Fibroblast of skin of left quadriceps (primary cell): ENCODE measurements at regions not wholly inside any gene's neighbourhood (a gene's known extent, or its start where the extent isn't known, plus 50 kb on each side); places are given as distances from the start of the nearest gene placed in this dataset.
"Not testable (repeated sequence)": the region's sequence is repeated elsewhere in the genome, so short reads cannot be mapped to it uniquely, and the experiment has no call there.

Experiments used
- DNase-seq, 2 experiments: peaks; one replicate each; pipeline ENCODE4 v3.0.0-alpha.2; 2013; ENCODE audit warnings: low read depth in 2 of 2

DNA sequence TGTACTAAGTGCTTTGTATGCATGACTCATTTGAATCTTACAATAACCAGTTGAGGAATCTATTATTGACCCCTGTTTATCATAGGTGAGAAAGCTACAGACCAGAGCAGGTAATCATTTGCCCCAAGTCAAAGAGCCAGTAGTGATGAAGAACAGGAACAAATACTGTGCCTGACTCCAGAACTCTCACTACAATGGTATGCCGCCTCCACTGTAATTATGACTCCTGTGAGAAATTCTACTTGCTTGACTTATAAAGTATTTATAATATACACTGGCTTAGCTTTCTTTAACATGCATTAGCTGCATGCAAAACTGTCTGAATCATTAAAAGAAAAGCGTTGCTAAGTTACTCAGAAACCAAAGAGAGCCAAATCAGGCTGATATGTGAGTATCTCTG is 92.6 kb downstream of the ZNF281 start:
- peak; percentile 63 to 65 for DNase-seq

DNA sequence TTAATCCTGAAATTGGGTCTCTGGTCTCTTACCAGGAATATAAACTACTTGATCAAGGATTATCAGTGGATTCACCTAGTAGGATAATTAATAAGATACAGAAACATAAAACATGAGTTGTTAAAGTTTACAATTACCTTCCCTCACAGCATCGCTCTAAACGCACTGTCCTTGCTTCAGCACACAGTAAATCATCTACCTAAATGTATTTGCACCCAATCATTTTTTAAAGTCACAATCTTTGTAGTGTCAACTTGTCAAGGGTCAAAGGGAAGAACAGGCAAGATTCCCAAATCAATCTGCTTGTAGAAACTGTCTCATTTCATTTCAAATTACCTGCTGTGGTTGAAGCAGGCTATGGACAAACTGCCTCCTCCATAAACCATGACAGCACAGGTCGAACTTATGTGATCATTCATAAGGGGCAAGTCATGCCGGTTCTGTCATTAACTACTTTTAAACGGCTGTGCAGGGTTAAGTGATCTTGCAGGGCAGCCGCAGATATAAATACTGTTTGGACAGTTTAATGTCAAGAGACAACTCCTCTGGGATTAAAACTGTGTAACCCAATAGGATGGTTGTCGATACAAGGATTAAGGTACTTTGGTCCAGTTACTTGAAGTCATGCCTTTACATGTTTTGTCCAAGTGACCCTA is 93.6 kb downstream of the ZNF281 start:
- DNase-seq: no peak

DNA sequence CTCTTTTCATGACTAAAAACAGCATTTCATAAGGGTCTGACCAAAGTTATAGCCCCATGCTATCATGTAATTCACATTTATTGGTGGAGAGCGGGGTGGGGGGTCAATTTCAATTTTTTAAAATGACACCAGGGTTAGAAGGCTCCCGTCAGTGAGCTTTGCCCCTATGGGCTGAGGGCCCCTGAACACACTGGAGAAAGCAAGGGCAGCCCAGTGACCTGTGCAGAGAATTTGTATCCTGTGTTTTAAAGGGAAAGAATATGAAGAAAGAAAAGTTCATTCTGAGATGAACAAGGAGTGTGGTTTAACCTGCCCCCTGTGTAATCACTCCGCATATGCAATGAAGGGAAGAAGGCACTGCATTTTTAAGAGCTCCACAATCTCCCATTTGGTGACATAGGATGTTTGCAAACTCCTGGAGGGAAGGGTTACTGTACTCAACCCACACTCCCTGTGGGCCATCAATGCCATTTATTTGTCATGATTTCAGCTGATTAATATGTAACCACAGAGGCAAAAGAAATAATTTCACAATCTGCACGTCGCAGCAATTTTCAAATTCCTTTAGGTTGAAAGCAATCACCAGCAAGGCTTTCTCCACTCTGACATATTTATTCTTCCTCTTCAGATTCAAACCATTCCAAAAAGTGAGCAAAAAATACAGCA is 95.6 kb downstream of the ZNF281 start:
- peak; percentile 94 for DNase-seq

DNA sequence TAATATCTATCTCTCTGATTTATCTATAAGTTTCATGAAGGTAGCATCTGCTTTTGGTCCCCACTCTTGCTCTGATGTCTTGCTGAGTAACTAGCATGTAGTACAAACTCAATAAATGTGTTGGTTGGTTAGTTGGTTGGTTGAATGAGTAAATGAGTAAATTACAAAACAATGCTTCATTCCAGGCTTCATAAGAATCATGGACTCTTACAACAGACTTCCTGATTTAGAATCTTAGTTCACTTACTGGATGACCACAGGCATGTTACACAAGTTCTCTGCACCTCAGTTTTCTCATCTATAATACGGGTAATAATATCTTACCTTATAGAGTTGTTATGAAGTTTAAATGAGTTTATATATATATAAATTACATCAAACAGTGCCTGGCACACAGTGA is 98.6 kb downstream of the ZNF281 start:
- no peak for DNase-seq

GRCh38 chr1:200310824-200311223 is 99.0 kb downstream of the ZNF281 start:
- no peak for DNase-seq

DNA sequence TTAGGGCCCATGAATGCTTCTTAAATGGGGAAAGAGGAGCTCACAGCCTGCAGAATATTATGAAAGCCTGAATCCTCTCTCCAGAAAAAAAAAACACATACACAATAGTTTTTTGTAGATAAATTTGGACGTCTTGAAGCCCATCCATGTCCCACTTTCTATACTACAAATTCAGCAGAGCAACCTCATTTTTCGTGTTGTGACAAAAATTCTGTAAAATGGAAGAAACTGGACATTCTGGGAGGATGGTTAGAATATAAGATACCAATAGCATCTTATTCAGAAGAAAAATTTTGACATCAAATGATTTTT is 102.1 kb downstream of the ZNF281 start:
- no peak for DNase-seq

- no peak for DNase-seq
Observed at GRCh38 chr1:200306944-200307754, 102.7 kb downstream of the ZNF281 start.

- no peak for DNase-seq
Observed at GRCh38 chr1:200305806-200306205, 104.0 kb downstream of the ZNF281 start.

- no peak for DNase-seq
Observed at GRCh38 chr1:200304171-200304570, 105.7 kb downstream of the ZNF281 start.

- DNase-seq: no peak
Observed at GRCh38 chr1:200302921-200303290, 106.9 kb downstream of the ZNF281 start.

DNA sequence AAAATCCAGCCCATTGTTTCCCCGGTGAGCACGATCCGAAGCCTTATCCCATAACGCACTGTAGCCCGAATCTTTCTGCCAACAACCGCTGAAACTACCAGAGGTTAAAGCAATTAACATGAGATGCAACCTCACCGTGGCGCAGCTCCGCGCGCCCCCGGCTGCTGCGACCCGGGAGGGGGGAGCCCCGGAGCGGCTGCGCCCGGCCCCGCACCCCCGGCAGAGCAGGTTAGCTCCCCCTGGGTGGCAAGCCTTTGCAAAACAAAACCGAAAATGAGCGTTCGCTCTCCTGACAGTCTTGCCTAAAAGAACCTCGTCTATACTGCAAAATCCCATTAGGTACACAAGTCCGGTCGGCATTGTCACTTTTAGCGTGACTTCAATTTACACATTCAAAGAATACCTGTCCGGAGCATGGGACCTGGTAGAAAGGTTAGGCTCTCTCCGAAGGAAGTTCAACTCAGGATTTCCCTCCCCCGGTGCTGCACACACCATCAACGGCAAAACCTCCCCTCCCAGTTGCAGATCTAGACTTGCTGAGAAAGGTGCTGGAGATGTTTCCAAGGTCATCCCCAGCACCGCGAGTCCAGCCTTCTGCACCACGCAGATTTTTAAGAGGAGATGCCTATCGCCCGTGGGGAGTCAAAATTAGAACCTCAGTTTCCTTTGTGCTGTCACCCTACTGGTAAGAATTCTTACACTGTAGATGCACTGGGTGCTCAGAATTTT is 107.5 kb downstream of the ZNF281 start:
- no peak for DNase-seq

GRCh38 chr1:200301152-200301551 is 108.7 kb downstream of the ZNF281 start:
- no peak for DNase-seq

- no peak for DNase-seq
Observed at GRCh38 chr1:200299571-200299970, 110.3 kb downstream of the ZNF281 start.

DNA sequence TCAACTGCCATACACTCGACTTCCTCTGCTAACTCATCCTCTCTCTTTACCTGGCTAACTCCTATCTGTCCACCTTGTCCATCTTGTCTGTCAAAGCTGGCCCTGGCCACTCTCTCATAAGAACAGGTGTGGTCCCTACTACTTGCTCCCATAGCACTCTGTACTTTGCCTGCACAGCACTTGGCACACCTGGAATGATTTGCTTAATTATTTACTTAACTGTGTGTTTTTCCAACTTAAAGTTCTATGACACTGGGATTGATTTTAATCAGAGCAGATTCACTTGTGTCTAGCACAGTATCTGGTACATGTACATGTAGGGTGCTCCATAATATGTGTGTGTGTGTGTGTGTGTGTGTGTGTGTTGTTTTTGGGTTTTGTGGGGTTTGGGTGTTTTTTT is 111.6 kb downstream of the ZNF281 start:
- no peak for DNase-seq

DNA sequence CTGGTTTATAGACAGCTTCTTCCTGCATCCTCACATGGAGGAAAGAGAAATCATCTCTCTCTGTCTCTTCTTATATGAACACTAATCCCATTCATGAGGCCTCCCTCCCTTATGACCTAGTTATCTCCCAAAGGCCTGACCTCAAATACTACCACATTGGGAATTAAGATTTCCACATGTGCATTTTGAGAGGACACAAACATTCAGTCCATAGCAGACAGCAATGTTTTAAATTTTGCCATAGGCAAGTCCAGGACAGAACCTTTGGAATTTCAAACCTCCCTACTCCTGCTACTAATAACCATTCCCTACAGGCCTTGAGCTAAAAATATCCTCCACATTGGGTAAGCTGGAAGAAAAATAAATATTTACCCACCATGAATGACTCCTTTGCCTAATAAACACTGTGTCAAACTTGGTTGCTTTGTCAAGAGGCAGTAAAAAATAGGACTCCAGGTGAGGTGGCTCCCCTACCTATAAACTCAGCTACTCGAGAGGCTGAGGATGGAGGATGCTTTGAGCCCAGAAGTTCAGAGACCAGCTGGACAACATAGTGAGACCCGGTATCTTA is 113.7 kb downstream of the ZNF281 start:
- DNase-seq: no peak

DNA sequence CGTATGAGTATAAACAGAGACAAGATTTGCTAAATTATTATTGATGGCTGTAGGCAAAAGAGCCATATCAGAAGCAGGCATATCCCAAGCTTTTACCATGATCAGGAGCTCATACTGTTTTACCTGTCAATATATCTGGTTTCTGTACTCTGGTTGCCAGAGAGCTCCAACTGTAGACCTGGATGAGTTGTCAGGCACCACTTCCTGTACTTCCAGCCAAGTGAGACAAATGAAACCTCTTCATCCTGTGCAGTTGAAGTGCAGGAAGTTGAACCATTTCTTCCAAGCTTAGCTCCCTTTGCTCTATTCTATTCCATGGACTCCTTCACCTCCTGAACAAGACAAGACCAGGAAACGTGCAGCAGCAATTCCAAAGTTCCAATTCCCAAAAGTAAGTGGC is 115.6 kb downstream of the ZNF281 start:
- DNase-seq: no peak

GRCh38 chr1:200292699-200293098 is 117.1 kb downstream of the ZNF281 start:
- no peak for DNase-seq

DNA sequence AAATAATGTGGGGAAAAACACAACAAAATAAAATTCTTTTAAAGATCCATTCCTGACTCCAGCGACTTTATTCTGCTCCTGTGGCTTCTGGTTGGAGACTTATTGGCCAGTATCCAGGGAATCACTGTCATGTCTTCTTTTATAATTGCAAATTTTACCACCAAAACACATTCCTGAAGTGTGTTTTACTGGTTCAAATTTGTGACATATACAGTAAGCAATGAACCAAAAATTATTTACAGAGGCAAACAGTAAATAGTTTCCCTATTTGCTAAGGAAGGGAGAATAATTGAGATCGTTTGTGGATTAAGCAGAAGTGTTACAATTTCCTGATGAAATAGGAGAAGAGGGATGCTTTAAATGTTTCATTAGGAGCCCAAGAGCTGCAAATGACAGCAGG is 118.7 kb downstream of the ZNF281 start:
- no peak for DNase-seq

DNA sequence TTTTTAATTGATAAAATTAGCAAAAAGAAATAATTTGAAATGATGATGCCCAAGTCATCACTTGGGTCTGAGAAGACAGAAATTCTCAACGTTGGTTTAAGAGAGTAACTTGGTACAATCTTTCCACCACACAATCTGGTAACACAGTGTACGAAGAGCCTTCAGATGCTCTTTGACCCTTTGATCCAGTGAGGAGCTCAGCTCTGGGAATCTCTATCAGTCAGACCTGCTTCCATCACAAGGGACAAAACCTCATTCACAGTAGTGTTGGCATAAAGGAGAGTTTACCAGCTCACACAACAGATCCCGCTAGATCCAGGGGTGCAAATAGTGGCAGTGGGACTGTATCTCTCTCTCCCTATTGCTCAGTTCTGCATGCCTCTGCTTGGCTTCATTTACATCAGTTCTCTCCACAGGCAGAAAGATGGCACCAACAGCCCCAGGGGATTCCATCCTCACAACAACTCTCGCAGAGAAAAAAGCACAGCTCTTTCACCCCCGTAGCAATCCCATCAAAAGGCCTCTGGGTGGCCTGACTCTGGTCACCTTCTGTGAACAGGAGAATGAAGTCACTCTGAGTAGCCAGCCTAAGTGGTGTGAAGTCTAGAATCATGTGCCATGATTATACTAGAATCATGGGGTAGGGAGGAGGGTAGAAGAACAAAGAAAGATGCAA is 119.7 kb downstream of the ZNF281 start:
- no peak for DNase-seq

- no peak for DNase-seq
Observed at GRCh38 chr1:200288226-200288625, 121.6 kb downstream of the ZNF281 start.

- not testable (repeated sequence) for DNase-seq
Observed at GRCh38 chr1:200284236-200284635, 125.6 kb downstream of the ZNF281 start.
